ENCODE measurements at regions not wholly inside any gene's neighbourhood (a gene's known extent, or its start where the extent isn't known, plus 50 kb on each side); places are given as distances from the start of the nearest gene placed in this dataset.

GRCh38 chr13:82118589-82118988 is 1763.7 kb downstream of the SLITRK1 start:
- CTCF ChIA-PET = no interaction called here
- POLR2A ChIA-PET = no interaction called here
- 24% methylated on average over 5 of the region's 5 CpGs for WGBS (ENCODE audit: missing lambda C conversion rate)
- Histone ChIP-seq H3K4me1 (no peaks in the 10 kb centered on the region), H3K4me2 (no peak overlapping the region), H3K9me3 (no peaks in the 10 kb centered on the region), H3K27ac (no peak overlapping the region), H3K4me3 (no peak overlapping the region)
- no peak for TF ChIP-seq ELK1 (IDR thresholded peaks at IDR 0.05; ENCODE audit: low read depth, low read length)
- TF ChIP-seq FOSB (CRISPR knock-in tag; IDR thresholded peaks at IDR 0.05) = no peak
- no peak for TF ChIP-seq MAX (IDR thresholded peaks at IDR 0.05)
- no peak for TF ChIP-seq KDM1A (IDR thresholded peaks at IDR 0.05; ENCODE audit: low read depth)
- TF ChIP-seq NFE2L2 (conservative IDR thresholded peaks at IDR 0.05; ENCODE audit: low read length) = no peak
- no peak for TF ChIP-seq USF2 (IDR thresholded peaks at IDR 0.05)
- no peak for TF ChIP-seq TFCP2L1 (CRISPR knock-in tag; IDR thresholded peaks at IDR 0.05)
- TF ChIP-seq ATOH8 (CRISPR knock-in tag; IDR thresholded peaks at IDR 0.05; ENCODE audit: low read depth) = no peak
- TF ChIP-seq CBX8 (IDR thresholded peaks at IDR 0.05) = no peak
- no peak for TF ChIP-seq RCOR1 (IDR thresholded peaks at IDR 0.05; ENCODE audit: low read depth, low read length)
- no peak for TF ChIP-seq BHLHE40 (IDR thresholded peaks at IDR 0.05; ENCODE audit: low read depth, low read length)
- no peak for TF ChIP-seq SREBF2 (IDR thresholded peaks at IDR 0.05)
- TF ChIP-seq CEBPB (IDR thresholded peaks at IDR 0.05) = no peak
- TF ChIP-seq CTCF (IDR thresholded peaks at IDR 0.05) = no peak
- TF ChIP-seq ESRRA (IDR thresholded peaks at IDR 0.05; ENCODE audit: borderline replicate concordance, low read length) = no peak
- no peak for TF ChIP-seq FOXS1 (CRISPR knock-in tag; IDR thresholded peaks at IDR 0.05)
- TF ChIP-seq RNF2 (IDR thresholded peaks at IDR 0.05; ENCODE audit: borderline replicate concordance, low read depth) = no peak
- no peak for TF ChIP-seq HOXB5 (CRISPR knock-in tag; IDR thresholded peaks at IDR 0.05)
- no peak for FAIRE-seq
- ATAC-seq = no peak
- DNase-seq (ENCODE audit: low read depth in 1 of 2, low spot score in 1 of 2) = no peak

GRCh38 chr13:82116422-82116989 is 1765.8 kb downstream of the SLITRK1 start:
- no peak for TF ChIP-seq HOXB5 (CRISPR knock-in tag; IDR thresholded peaks at IDR 0.05)
- no peak for TF ChIP-seq CEBPB (IDR thresholded peaks at IDR 0.05)
- no peak for TF ChIP-seq RNF2 (IDR thresholded peaks at IDR 0.05; ENCODE audit: borderline replicate concordance, low read depth)
- TF ChIP-seq HEYL (CRISPR knock-in tag; IDR thresholded peaks at IDR 0.05) = no peak
- no peak for TF ChIP-seq NPAS2 (CRISPR knock-in tag; IDR thresholded peaks at IDR 0.05; ENCODE audit: borderline replicate concordance)
- TF ChIP-seq KDM1A (IDR thresholded peaks at IDR 0.05; ENCODE audit: low read depth) = no peak
- no peak for TF ChIP-seq MAZ (IDR thresholded peaks at IDR 0.05; ENCODE audit: borderline replicate concordance, low read depth, low read length)
- no peak for TF ChIP-seq GATA3 (IDR thresholded peaks at IDR 0.05; ENCODE audit: borderline replicate concordance)
- no peak for TF ChIP-seq ZFP36 (IDR thresholded peaks at IDR 0.05; ENCODE audit: borderline replicate concordance, partially characterized antibody)
- no peak for TF ChIP-seq PHF8 (IDR thresholded peaks at IDR 0.05; ENCODE audit: borderline replicate concordance, low read depth)
- TF ChIP-seq TFCP2L1 (CRISPR knock-in tag; IDR thresholded peaks at IDR 0.05) = no peak
- no peak for TF ChIP-seq EP300 (IDR thresholded peaks at IDR 0.05)
- DNase-seq (ENCODE audit: low read depth in 1 of 2, low spot score in 1 of 2) (no peak), FAIRE-seq (no peak), ATAC-seq (no peak)
- ChIA-PET CTCF (no interaction called here), POLR2A (no interaction called here)
- H3K4me2 ChIP-seq = no peak overlapping the region
- H3K4me3 ChIP-seq = no peak overlapping the region
- no peak overlapping the region for H3K27ac ChIP-seq
- no peaks in the 10 kb centered on the region for H3K4me1 ChIP-seq
- H3K9me3 ChIP-seq = no peaks in the 10 kb centered on the region
- 14% methylated on average over 1 of the region's 1 CpG for WGBS (ENCODE audit: missing lambda C conversion rate)

Data from A549 (cell line).